Upper lobe of left lung (tissue), 4 donors: ENCODE measurements at regions not wholly inside any gene's neighbourhood (a gene's known extent, or its start where the extent isn't known, plus 50 kb on each side); places are given as distances from the start of the nearest gene placed in this dataset.

Experiments used
- CTCF ChIP-seq, 6 experiments: fragments of 450-650 bp in 4 of 6; fragments of 200-600 bp in 2 of 6; sonication (generic) in 2 of 6; IDR thresholded peaks; one replicate each; pipeline ENCODE4 v1.5.1; 2016 to 2019; ENCODE audit warnings: antibody characterized with exemption in 6 of 6
- EP300 ChIP-seq, 4 donors: sonication (generic); formaldehyde crosslinking; IDR thresholded peaks; one replicate each; pipeline ENCODE4 v1.5.1; 2017; ENCODE audit warnings: antibody characterized with exemption in 4 of 4, control low read depth in 2 of 4

- TF ChIP-seq CTCF (IDR thresholded peaks at IDR 0.05) (no peak), EP300 (IDR thresholded peaks at IDR 0.05) (no peak)
Observed at GRCh38 chr11:109648804-109649203, 226.8 kb downstream of the C11orf87 start.
